NB4 (cell line): ENCODE measurements at regions not wholly inside any gene's neighbourhood (a gene's known extent, or its start where the extent isn't known, plus 50 kb on each side); places are given as distances from the start of the nearest gene placed in this dataset.
"Not testable (repeated sequence)": the region's sequence is repeated elsewhere in the genome, so short reads cannot be mapped to it uniquely, and the experiment has no call there.

Experiments used
- DNase-seq: peaks from one replicate; pipeline ENCODE4 v3.0.0; 2010; ENCODE audit warnings: low read depth
- H3K4me3 ChIP-seq: one replicate; pipeline ENCODE4 v1.5.1; 2011; ENCODE audit warnings: mild to moderate bottlenecking, low read depth, low read length, moderate library complexity
- CTCF ChIP-seq: IDR thresholded peaks from one replicate; pipeline ENCODE4 v1.5.1; 2012; ENCODE audit warnings: low read depth, low read length
- MAX ChIP-seq: IDR thresholded peaks from 2 replicates; pipeline ENCODE4 v1.6.1; 2011; ENCODE audit warnings: low read depth, low read length
- MYC ChIP-seq: IDR thresholded peaks from 2 replicates; pipeline ENCODE4 v1.6.1; 2011; ENCODE audit warnings: low read depth, low read length
- POLR2A ChIP-seq: IDR thresholded peaks from 2 replicates; pipeline ENCODE4 v1.6.1; 2011; ENCODE audit warnings: mild to moderate bottlenecking; ENCODE audit not compliant: insufficient read length; ENCODE audit errors: extremely low read depth

GRCh38 chr7:159209429-159209828 is 64.8 kb upstream of the VIPR2 start:
- TF ChIP-seq CTCF: no peak
- no peak for TF ChIP-seq MYC
- no peak for TF ChIP-seq POLR2A
- TF ChIP-seq MAX: no peak
- no peak overlapping the region for H3K4me3 ChIP-seq
- DNase-seq: no peak

- no peak for DNase-seq
- H3K4me3 ChIP-seq: no peak overlapping the region
- TF ChIP-seq POLR2A (no peak), CTCF (no peak), MYC (no peak), MAX (no peak)
These were observed 63.3 kb upstream of the VIPR2 start for GRCh38 chr7:159207951-159208350.

- no peak for DNase-seq
- H3K4me3 ChIP-seq: no peak overlapping the region
- TF ChIP-seq MAX (no peak), CTCF (no peak), POLR2A (no peak), MYC (no peak)
These were observed 62.7 kb upstream of the VIPR2 start for GRCh38 chr7:159207393-159207792.

GRCh38 chr7:159205833-159206232 is 61.2 kb upstream of the VIPR2 start:
- DNase-seq: no peak
- no peak overlapping the region for H3K4me3 ChIP-seq
- TF ChIP-seq CTCF: no peak
- no peak for TF ChIP-seq MAX
- no peak for TF ChIP-seq POLR2A
- TF ChIP-seq MYC: no peak

GRCh38 chr7:159204664-159205063 is 60.0 kb upstream of the VIPR2 start:
- TF ChIP-seq CTCF (no peak), POLR2A (no peak), MAX (no peak), MYC (no peak)
- no peak overlapping the region for H3K4me3 ChIP-seq

GRCh38 chr7:159203253-159203652 is 58.6 kb upstream of the VIPR2 start:
- DNase-seq, H3K4me3 ChIP-seq: not testable (repeated sequence)

More at GRCh38 chr7:159204664-159205063, 60.0 kb upstream of the VIPR2 start:
- DNase-seq: no peak
